ENCODE measurements at regions not wholly inside any gene's neighbourhood (a gene's known extent, or its start where the extent isn't known, plus 50 kb on each side); places are given as distances from the start of the nearest gene placed in this dataset.

- no peaks in the 10 kb centered on the region for H3K9me3 ChIP-seq (ENCODE audit: control insufficient read depth, insufficient read depth, low read length)
- CTCF ChIA-PET = interaction anchor here (0.6 kb wide), 1 partner anchor 180 kb away, joined by 3 read pairs; no protein-coding TSS in a partner anchor
- POLR2A ChIA-PET = no interaction called here
- no peak for DNase-seq (ENCODE audit: low read depth, low spot score)
- TF ChIP-seq CTCF (IDR thresholded peaks at IDR 0.05; ENCODE audit: low read depth, low read length) = no peak
- H3K4me3 ChIP-seq (ENCODE audit: low read depth, low read length) = no peak overlapping the region
- H3K27me3 ChIP-seq (ENCODE audit: control insufficient read depth, insufficient read depth, low read length) = no peaks in the 10 kb centered on the region
- H3K27ac ChIP-seq (ENCODE audit: low read depth, low read length) = no peak overlapping the region
Measured at GRCh38 chr2:18771212-18771611, 181.8 kb upstream of the NT5C1B start.

- Histone ChIP-seq H3K27ac (ENCODE audit: low read depth, low read length) (no peak overlapping the region), H3K27me3 (ENCODE audit: control insufficient read depth, insufficient read depth, low read length) (no peaks in the 10 kb centered on the region), H3K4me3 (ENCODE audit: low read depth, low read length) (no peak overlapping the region), H3K9me3 (ENCODE audit: control insufficient read depth, insufficient read depth, low read length) (no peaks in the 10 kb centered on the region)
- TF ChIP-seq CTCF (IDR thresholded peaks at IDR 0.05; ENCODE audit: low read depth, low read length) = no peak
- no peak for DNase-seq (ENCODE audit: low read depth, low spot score)
- ChIA-PET CTCF (no interaction called here), POLR2A (no interaction called here)
Measured at GRCh38 chr2:18763338-18763737, 174.0 kb upstream of the NT5C1B start.

GRCh38 chr2:18762667-18763066 lies 173.3 kb upstream of the NT5C1B start:
- no peak overlapping the region for H3K27ac ChIP-seq (ENCODE audit: low read depth, low read length)
- DNase-seq (ENCODE audit: low read depth, low spot score) = no peak
- POLR2A ChIA-PET = no interaction called here
- CTCF ChIA-PET = no interaction called here
- H3K9me3 ChIP-seq (ENCODE audit: control insufficient read depth, insufficient read depth, low read length) = no peaks in the 10 kb centered on the region
- no peak for TF ChIP-seq CTCF (IDR thresholded peaks at IDR 0.05; ENCODE audit: low read depth, low read length)
- H3K27me3 ChIP-seq (ENCODE audit: control insufficient read depth, insufficient read depth, low read length) = no peaks in the 10 kb centered on the region
- no peak overlapping the region for H3K4me3 ChIP-seq (ENCODE audit: low read depth, low read length)

- POLR2A ChIA-PET = no interaction called here
- DNase-seq (ENCODE audit: low read depth, low spot score) = no peak
- no peak overlapping the region for H3K4me3 ChIP-seq (ENCODE audit: low read depth, low read length)
- H3K9me3 ChIP-seq (ENCODE audit: control insufficient read depth, insufficient read depth, low read length) = no peaks in the 10 kb centered on the region
- H3K27ac ChIP-seq (ENCODE audit: low read depth, low read length) = no peak overlapping the region
- no peak for TF ChIP-seq CTCF (IDR thresholded peaks at IDR 0.05; ENCODE audit: low read depth, low read length)
- no peaks in the 10 kb centered on the region for H3K27me3 ChIP-seq (ENCODE audit: control insufficient read depth, insufficient read depth, low read length)
- CTCF ChIA-PET = interaction anchor here (6.3 kb wide), 1 partner anchor 234 kb away, joined by 69 read pairs; no protein-coding TSS in a partner anchor
Measured at GRCh38 chr2:18754286-18754685, 164.9 kb upstream of the NT5C1B start.

- CTCF ChIA-PET = interaction anchor here (0.6 to 6.3 kb wide), 5 partner anchors 219 to 561 kb away, joined by 3 to 69 read pairs (median 4); no protein-coding TSS in a partner anchor
- H3K9me3 ChIP-seq (ENCODE audit: control insufficient read depth, insufficient read depth, low read length) = no peaks in the 10 kb centered on the region
- no peak for DNase-seq (ENCODE audit: low read depth, low spot score)
- H3K27me3 ChIP-seq (ENCODE audit: control insufficient read depth, insufficient read depth, low read length) = no peaks in the 10 kb centered on the region
- no peak overlapping the region for H3K4me3 ChIP-seq (ENCODE audit: low read depth, low read length)
- POLR2A ChIA-PET = no interaction called here
- no peak for TF ChIP-seq CTCF (IDR thresholded peaks at IDR 0.05; ENCODE audit: low read depth, low read length)
- H3K27ac ChIP-seq (ENCODE audit: low read depth, low read length) = no peak overlapping the region
Measured at GRCh38 chr2:18753722-18754121, 164.4 kb upstream of the NT5C1B start.
